ENCODE measurements at regions not wholly inside any gene's neighbourhood (a gene's known extent, or its start where the extent isn't known, plus 50 kb on each side); places are given as distances from the start of the nearest gene placed in this dataset.

GRCh38 chr7:91636129-91636724 lies 244.3 kb downstream of the MTERF1 start:
- TF ChIP-seq POLR2AphosphoS5 (IDR thresholded peaks at IDR 0.05) (no peak), CTCF (IDR thresholded peaks at IDR 0.05) (peak in 5 of 7 experiments; percentile 41 to 73 (median 55)), POLR2A (IDR thresholded peaks at IDR 0.05) (no peak), EP300 (IDR thresholded peaks at IDR 0.05) (no peak)
- intact Hi-C loops (cut with DNase I; ENCODE audit: low total_unique reads) = loop anchor here (10.0 kb wide), 1 partner anchor 551 kb away; no protein-coding TSS in a partner anchor
- peak in 1 of 2 donors; percentile 35 for DNase-seq
- 39 to 60% (median 47%) methylated on average over 6 of the region's 6 CpGs for WGBS, 5 donors
- no peak overlapping the region for H3K27ac ChIP-seq
- no peaks in the 10 kb centered on the region for H3K4me1 ChIP-seq
- no peaks in the 10 kb centered on the region for H3K27me3 ChIP-seq
- no peaks in the 10 kb centered on the region for H3K9me3 ChIP-seq
- no peak overlapping the region for H3K4me3 ChIP-seq
- no peaks in the 10 kb centered on the region for H3K36me3 ChIP-seq

GRCh38 chr7:91636728-91637127 lies 243.8 kb downstream of the MTERF1 start:
- intact Hi-C loops (cut with DNase I; ENCODE audit: low total_unique reads) = loop anchor here (10.0 kb wide), 1 partner anchor 552 kb away; no protein-coding TSS in a partner anchor
- WGBS, 5 donors = 32 to 64% (median 53%) methylated on average over 2 of the region's 2 CpGs
- DNase-seq = no peak
- TF ChIP-seq POLR2AphosphoS5 (IDR thresholded peaks at IDR 0.05) (no peak), POLR2A (IDR thresholded peaks at IDR 0.05) (no peak), EP300 (IDR thresholded peaks at IDR 0.05) (no peak), CTCF (IDR thresholded peaks at IDR 0.05) (no peak)
- Histone ChIP-seq H3K4me3 (no peak overlapping the region), H3K27ac (no peak overlapping the region), H3K9me3 (no peaks in the 10 kb centered on the region), H3K36me3 (no peaks in the 10 kb centered on the region), H3K4me1 (no peaks in the 10 kb centered on the region), H3K27me3 (no peaks in the 10 kb centered on the region)

- no peaks in the 10 kb centered on the region for H3K36me3 ChIP-seq
- 81 to 96% (median 91%) methylated on average over 4 of the region's 4 CpGs for WGBS, 5 donors
- no peaks in the 10 kb centered on the region for H3K4me1 ChIP-seq
- H3K9me3 ChIP-seq = peaks cover 0 to 5% (median 2%) of the 10 kb centered on the region in 4 donors
- H3K27me3 ChIP-seq = no peaks in the 10 kb centered on the region
- no peak overlapping the region for H3K4me3 ChIP-seq
- no peak overlapping the region for H3K27ac ChIP-seq
- TF ChIP-seq POLR2AphosphoS5 (IDR thresholded peaks at IDR 0.05) = no peak
- TF ChIP-seq EP300 (IDR thresholded peaks at IDR 0.05) = no peak
- TF ChIP-seq POLR2A (IDR thresholded peaks at IDR 0.05) = no peak
- TF ChIP-seq CTCF (IDR thresholded peaks at IDR 0.05) = no peak
- intact Hi-C loops (cut with DNase I; ENCODE audit: low total_unique reads) = no loop called here
- no peak for DNase-seq
Observed at GRCh38 chr7:91644256-91644655, 236.2 kb downstream of the MTERF1 start.

GRCh38 chr7:91645542-91645941 lies 235.0 kb downstream of the MTERF1 start:
- Histone ChIP-seq H3K4me3 (no peak overlapping the region), H3K9me3 (peaks cover 0 to 5% (median 2%) of the 10 kb centered on the region in 4 donors), H3K4me1 (no peaks in the 10 kb centered on the region), H3K36me3 (no peaks in the 10 kb centered on the region), H3K27me3 (no peaks in the 10 kb centered on the region), H3K27ac (no peak overlapping the region)
- WGBS, 5 donors = 86 to 100% (median 89%) methylated on average over 1 of the region's 1 CpG
- TF ChIP-seq POLR2AphosphoS5 (IDR thresholded peaks at IDR 0.05) (no peak), CTCF (IDR thresholded peaks at IDR 0.05) (no peak), POLR2A (IDR thresholded peaks at IDR 0.05) (no peak), EP300 (IDR thresholded peaks at IDR 0.05) (no peak)
- no peak for DNase-seq
- intact Hi-C loops (cut with DNase I; ENCODE audit: low total_unique reads) = no loop called here

Data from stomach (tissue), 8 donors.